Rectal smooth muscle tissue (tissue), 1 donor: ENCODE measurements at regions not wholly inside any gene's neighbourhood (a gene's known extent, or its start where the extent isn't known, plus 50 kb on each side); places are given as distances from the start of the nearest gene placed in this dataset.

Experiments used
- H3K27ac ChIP-seq: one replicate; pipeline ENCODE4 v1.7.0; 2013; ENCODE audit warnings: low read depth, low read length, inconsistent platforms
- H3K27me3 ChIP-seq: one replicate; pipeline ENCODE4 v1.7.0; 2013; ENCODE audit warnings: low read length; ENCODE audit not compliant: control insufficient read depth, insufficient read depth
- H3K36me3 ChIP-seq: one replicate; pipeline ENCODE4 v1.7.0; 2013; ENCODE audit warnings: low read length; ENCODE audit not compliant: control insufficient read depth, insufficient read depth
- H3K4me1 ChIP-seq: one replicate; pipeline ENCODE4 v1.7.0; 2013; ENCODE audit warnings: low read length; ENCODE audit not compliant: control insufficient read depth, insufficient read depth
- H3K4me3 ChIP-seq: one replicate; pipeline ENCODE4 v1.7.0; 2013; ENCODE audit warnings: low read length
- H3K9ac ChIP-seq: one replicate; pipeline ENCODE4 v1.7.0; 2013; ENCODE audit warnings: low read length

DNA sequence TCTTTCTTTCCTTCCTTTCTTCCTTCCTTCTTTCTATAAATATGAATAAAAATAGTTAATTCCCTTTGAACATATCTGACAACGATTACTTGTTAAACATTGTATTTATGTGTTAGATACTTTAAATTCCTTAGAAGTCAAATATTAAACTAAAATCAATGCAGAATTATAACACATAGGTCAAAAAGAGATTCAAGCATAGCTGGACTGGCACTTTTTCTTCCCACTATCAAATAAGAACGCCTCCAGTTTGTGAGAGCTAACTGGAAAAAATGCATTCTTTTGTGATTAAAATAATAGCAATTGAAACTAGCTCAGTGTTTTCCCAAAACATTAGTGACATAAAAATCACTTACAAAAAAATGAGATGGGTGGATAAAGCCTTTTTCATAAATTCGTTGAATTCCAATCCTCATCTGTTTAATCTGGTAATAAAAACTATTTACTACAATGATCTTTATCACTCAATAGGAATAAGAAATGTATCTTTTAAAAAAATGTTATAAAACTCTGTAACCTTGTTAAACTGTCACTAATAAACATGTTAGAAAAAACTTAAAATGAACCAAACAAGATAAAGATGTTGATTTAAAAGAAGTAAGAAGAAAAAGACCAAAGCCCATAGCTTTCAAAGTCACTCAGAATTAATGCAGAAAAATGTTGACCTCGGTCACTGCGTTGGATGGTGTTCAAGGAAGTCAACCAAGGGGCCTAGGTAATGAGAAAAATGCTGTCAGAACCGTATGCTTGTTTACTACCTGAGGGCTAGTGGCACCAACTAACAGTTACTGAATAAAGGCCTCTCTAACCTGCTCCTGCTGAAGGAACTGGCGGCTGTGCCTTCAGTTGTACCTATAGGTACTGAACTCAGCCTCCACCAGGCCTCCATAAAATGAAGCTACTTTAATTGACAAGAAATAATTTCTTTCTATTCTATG, 1039.5 kb upstream of the SLC10A2 start:
- H3K4me1 ChIP-seq, result no peaks in the 10 kb centered on the region
- no peaks in the 10 kb centered on the region for H3K27me3 ChIP-seq
- no peak overlapping the region for H3K27ac ChIP-seq
- H3K9ac ChIP-seq, result no peak overlapping the region
- no peaks in the 10 kb centered on the region for H3K36me3 ChIP-seq
- no peak overlapping the region for H3K4me3 ChIP-seq

DNA sequence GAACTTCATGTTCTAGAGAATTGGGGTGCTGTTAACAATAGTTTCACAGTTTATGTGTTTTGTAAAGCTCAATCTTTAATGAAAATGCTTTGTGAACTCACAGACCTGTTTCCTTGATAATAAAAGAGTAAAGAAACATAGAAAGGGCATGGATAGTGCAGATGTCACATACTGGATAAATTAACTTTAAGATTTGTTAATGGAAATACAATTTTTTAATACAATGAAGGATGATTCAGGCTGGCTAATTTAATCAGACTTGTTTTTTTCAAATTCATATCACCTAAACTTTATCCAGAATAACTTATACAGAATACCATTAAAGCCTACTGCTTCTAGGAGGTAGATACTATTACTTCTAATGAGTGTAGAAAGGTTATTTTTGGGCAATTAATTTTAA, 1033.5 kb upstream of the SLC10A2 start:
- Histone ChIP-seq H3K36me3 (no peaks in the 10 kb centered on the region), H3K4me1 (no peaks in the 10 kb centered on the region)

DNA sequence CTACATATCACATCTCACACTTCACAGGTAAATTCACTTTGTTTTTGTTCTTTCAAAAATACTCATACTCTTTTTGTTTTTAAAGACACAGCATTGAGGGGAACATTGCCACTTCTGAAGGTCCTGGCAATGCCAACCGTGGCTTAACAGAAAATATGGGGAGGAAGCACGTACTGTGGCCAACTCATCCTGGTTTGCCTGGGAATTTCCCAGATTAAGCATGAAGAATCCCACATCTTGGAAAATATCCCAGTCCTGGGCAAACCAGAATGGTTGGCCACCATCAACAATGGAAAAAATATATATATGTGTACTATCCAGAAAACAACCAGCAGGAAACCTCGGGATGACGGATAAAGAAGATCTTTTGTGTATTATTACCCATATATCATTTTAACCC, 1032.2 kb upstream of the SLC10A2 start:
- no peaks in the 10 kb centered on the region for H3K4me1 ChIP-seq
- no peak overlapping the region for H3K4me3 ChIP-seq
- H3K36me3 ChIP-seq, result no peaks in the 10 kb centered on the region
- H3K27me3 ChIP-seq, result no peaks in the 10 kb centered on the region
- H3K9ac ChIP-seq, result no peak overlapping the region
- H3K27ac ChIP-seq, result no peak overlapping the region

More for the DNA sequence above, 1033.5 kb upstream of the SLC10A2 start:
- no peak overlapping the region for H3K27ac ChIP-seq
- H3K27me3 ChIP-seq, result no peaks in the 10 kb centered on the region
- H3K9ac ChIP-seq, result no peak overlapping the region
- H3K4me3 ChIP-seq, result no peak overlapping the region

DNA sequence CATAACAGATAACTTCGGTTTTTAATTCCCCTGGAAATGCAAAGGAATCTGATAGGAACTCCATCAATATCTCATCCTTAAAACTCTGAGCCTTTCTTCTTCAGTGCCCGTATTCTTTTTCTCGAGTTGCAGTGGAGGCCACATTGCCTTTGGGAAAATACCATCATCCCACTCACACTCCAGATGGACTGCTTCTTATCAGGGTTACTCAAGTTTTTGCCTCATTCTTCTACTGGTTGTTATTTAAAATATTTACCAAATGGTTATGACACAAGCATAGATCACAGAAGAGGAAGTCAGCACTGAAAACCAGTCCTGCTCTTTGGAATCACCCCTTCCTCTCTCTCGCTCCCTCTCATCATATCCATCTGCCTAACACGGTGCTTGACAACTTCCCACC, 1020.5 kb upstream of the SLC10A2 start:
- Histone ChIP-seq H3K4me1 (no peaks in the 10 kb centered on the region), H3K36me3 (no peaks in the 10 kb centered on the region), H3K9ac (no peak overlapping the region), H3K27me3 (no peaks in the 10 kb centered on the region), H3K4me3 (no peak overlapping the region), H3K27ac (no peak overlapping the region)

DNA sequence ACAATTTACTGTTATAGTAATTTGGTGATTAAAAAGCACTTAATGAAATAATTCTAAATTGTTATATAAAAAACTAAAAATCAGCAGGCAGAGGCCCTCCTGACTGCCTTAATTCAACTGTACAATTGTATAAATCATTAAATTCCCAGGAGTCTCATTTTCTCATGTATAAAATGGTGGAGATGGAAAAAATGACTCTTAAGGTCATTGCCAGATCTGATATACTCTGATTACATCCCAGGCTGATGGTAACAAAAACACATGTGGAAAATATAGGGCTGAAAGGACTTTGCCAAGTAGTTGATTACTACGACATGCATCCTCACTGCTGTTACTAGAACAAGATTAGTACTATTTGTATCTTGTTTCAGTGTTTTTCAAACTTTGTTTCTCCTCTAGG, 1020.0 kb upstream of the SLC10A2 start:
- H3K4me1 ChIP-seq, result no peaks in the 10 kb centered on the region
- H3K27ac ChIP-seq, result no peak overlapping the region
- H3K4me3 ChIP-seq, result no peak overlapping the region
- no peak overlapping the region for H3K9ac ChIP-seq
- H3K27me3 ChIP-seq, result no peaks in the 10 kb centered on the region
- H3K36me3 ChIP-seq, result no peaks in the 10 kb centered on the region

DNA sequence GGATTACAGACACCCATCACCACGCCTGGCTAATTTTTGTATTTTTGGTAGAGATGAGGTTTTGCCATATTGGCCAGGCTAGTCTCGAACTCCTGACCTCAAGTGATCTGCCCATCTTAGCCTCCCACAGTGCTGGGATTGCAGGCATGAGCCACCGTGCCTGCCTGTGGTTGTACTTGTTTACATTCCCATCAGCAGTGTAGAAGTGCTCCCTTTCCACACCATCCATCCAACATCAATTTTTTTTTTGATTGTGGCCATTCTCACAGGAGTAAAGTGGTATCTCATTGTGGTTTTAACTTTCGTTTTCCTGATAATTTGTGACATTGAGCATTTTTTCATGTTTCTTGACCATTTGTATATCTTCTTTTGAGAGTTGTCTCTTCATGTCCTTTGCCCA, 1019.4 kb upstream of the SLC10A2 start:
- no peaks in the 10 kb centered on the region for H3K27me3 ChIP-seq
- no peak overlapping the region for H3K4me3 ChIP-seq
- H3K27ac ChIP-seq, result no peak overlapping the region
- no peaks in the 10 kb centered on the region for H3K36me3 ChIP-seq
- no peak overlapping the region for H3K9ac ChIP-seq
- H3K4me1 ChIP-seq, result no peaks in the 10 kb centered on the region

DNA sequence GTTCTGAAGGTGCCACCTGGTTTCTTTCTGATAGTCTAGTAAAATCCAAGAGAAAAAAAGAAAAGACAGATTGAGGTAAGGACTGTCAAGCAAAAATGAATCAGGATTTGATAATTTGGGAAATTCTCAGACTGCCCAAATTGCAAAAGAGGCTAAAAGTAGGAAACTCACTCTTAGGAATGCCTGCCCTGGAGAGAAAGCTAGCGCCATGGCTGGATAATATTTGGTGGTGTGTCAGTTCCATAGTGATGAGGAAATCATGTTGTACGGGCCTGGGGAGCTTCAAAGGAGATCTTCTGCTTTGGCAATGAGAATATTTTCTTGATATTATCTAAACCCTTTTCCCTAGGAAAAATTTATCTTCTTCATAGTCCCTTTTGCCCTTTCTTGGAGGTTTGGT, 1008.1 kb upstream of the SLC10A2 start:
- H3K27me3 ChIP-seq, result no peaks in the 10 kb centered on the region
- no peaks in the 10 kb centered on the region for H3K4me1 ChIP-seq
- no peaks in the 10 kb centered on the region for H3K36me3 ChIP-seq
- H3K27ac ChIP-seq, result no peak overlapping the region
- H3K4me3 ChIP-seq, result no peak overlapping the region
- no peak overlapping the region for H3K9ac ChIP-seq

DNA sequence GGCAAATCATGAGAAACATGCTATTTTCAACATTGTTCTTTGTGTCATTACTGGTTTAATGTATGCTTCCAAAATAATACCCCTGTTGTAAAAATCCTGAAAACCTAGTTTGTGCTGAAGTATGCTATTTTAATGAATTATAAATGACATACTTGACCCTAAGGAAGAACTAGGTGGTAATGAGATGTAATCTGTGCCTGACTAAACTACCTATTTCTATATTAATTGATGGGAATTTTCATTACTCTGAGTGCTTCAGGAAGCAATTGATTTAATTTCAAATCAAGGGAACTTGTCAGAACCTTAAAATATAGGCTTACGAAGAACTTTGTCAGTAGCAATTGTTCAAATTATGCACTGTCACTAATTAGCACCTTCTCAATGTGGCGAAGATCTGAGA, 1005.6 kb upstream of the SLC10A2 start:
- no peaks in the 10 kb centered on the region for H3K27me3 ChIP-seq
- H3K9ac ChIP-seq, result no peak overlapping the region
- H3K36me3 ChIP-seq, result no peaks in the 10 kb centered on the region
- no peak overlapping the region for H3K27ac ChIP-seq
- H3K4me3 ChIP-seq, result no peak overlapping the region
- H3K4me1 ChIP-seq, result no peaks in the 10 kb centered on the region

DNA sequence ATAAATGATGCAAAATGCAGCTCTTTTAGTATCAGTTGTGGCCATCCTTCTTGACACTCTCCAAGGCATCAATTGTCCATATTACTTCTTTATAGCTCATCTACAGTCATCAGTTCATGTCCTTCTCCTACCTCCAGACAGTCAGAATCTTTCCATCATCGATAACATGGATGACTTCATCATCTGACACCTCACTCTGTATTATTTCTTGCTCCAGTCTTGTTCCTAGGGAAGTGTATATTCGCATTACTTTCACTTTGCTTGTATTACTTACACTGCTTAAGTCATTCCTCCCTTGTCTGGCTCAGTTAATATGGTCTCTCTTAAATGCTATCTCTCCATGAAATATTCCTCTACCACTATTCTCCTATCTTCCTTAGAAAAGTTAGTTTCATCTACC, 999.1 kb upstream of the SLC10A2 start:
- no peak overlapping the region for H3K27ac ChIP-seq
- H3K4me1 ChIP-seq, result no peaks in the 10 kb centered on the region
- no peak overlapping the region for H3K4me3 ChIP-seq
- H3K9ac ChIP-seq, result no peak overlapping the region
- no peaks in the 10 kb centered on the region for H3K36me3 ChIP-seq
- no peaks in the 10 kb centered on the region for H3K27me3 ChIP-seq

DNA sequence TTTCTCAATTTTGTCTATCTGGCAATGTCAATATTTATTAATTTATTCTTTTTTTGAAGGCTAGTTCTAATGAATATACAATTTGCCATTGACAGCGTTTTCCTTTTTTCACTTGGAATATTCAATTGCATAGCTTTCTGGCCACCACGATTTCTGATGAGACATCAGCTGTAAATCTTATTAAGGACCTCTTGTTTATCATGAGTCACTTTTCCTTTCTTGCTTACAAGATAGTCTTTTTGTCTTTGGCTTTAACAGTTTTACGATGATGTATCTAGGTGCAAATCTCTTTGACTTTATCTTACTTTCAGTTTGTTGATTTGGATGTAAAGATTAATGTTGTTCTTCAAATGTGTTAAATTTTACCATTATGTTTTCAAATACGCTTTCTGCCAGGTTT, 991.6 kb upstream of the SLC10A2 start:
- no peaks in the 10 kb centered on the region for H3K36me3 ChIP-seq
- no peaks in the 10 kb centered on the region for H3K4me1 ChIP-seq
- no peak overlapping the region for H3K9ac ChIP-seq
- H3K27me3 ChIP-seq, result no peaks in the 10 kb centered on the region
- no peak overlapping the region for H3K27ac ChIP-seq
- no peak overlapping the region for H3K4me3 ChIP-seq

DNA sequence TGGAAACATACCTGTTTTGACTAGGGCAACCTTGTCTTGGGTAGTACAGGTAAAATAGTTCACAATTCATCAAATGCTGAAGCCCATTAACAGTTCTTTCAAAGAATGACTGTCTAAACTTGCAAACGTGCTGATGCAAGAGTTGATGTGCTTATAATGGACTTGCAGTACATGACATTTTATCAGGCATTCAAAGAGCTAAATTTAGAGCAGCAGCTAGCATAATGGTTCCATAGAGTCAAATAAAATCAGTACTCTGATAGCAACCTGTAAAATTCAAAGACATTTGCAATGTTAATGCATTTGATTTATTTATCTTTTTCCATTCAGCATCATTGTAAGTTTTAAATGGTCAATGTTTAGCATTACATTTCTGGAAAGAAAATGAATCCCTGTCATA, 979.7 kb upstream of the SLC10A2 start:
- no peak overlapping the region for H3K9ac ChIP-seq
- no peaks in the 10 kb centered on the region for H3K4me1 ChIP-seq
- no peak overlapping the region for H3K27ac ChIP-seq
- H3K27me3 ChIP-seq, result no peaks in the 10 kb centered on the region
- H3K4me3 ChIP-seq, result no peak overlapping the region
- H3K36me3 ChIP-seq, result no peaks in the 10 kb centered on the region

DNA sequence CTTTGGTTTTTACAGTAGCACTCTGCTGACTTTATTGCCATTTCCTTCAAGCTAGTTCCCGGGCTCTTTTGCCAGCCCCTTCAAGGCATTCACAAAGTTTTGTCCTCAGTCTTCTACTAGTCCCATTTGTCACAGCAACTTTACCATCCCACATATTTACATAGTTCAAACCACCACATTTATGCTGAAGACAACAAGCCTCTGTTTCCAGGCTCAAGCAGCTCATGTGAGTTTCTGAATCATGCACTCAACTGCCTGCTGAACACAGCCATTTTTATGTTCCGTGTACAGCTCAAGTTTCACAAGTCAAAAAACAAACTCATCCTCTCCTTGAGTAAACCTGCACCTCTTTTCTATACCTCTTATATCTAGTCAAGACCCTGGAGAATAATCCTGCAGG, 977.0 kb upstream of the SLC10A2 start:
- Histone ChIP-seq H3K36me3 (no peaks in the 10 kb centered on the region), H3K4me1 (no peaks in the 10 kb centered on the region), H3K4me3 (no peak overlapping the region), H3K9ac (no peak overlapping the region), H3K27ac (no peak overlapping the region), H3K27me3 (no peaks in the 10 kb centered on the region)

DNA sequence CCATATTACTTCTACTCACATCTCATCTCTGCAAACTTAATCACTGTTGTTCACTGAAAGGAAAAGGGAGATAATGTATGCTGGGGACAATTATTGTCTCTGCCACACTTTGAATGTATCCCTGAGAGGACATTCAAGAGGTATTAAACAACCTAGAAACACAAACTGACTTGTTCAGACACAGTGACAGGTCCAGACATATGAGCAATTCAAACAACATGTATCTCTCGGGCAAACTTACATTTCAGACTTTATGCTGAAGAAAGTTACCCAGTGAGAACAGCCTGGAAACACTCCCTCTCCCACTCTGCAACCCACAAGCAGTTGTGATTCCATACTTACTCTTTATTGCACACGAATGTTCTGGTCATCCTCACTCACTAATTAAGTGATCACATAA, 968.7 kb upstream of the SLC10A2 start:
- Histone ChIP-seq H3K9ac (no peak overlapping the region), H3K4me3 (no peak overlapping the region), H3K36me3 (no peaks in the 10 kb centered on the region), H3K27me3 (no peaks in the 10 kb centered on the region), H3K4me1 (no peaks in the 10 kb centered on the region), H3K27ac (no peak overlapping the region)
